NCI-H446 (cell line): ENCODE measurements at regions not wholly inside any gene's neighbourhood (a gene's known extent, or its start where the extent isn't known, plus 50 kb on each side); places are given as distances from the start of the nearest gene placed in this dataset.
"Not testable (repeated sequence)": the region's sequence is repeated elsewhere in the genome, so short reads cannot be mapped to it uniquely, and the experiment has no call there.

Experiments used
- DNase-seq, 2 experiments: peaks; one replicate each; lab custom pipeline; 2025; lab: John Stamatoyannopoulos, UW

DNA sequence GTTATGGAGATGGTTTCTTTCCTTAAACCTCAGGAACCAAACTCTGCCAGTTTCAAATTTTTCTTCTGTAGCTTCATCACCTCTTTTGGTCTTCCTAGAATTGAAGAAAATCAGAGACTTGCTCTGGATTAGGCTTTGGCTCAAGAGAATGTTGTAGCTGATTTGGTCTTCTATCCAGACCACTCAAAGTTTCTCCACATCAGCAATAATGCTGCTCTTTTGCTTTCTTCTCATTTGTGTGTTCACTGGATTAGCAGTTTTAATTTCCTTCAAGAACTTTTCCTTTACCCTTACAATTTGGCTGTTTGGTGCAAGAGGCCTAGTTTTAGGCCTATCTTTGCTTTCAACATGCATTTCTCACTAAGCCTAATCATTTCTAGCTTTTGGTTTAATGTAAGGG, 78.1 kb upstream of the PLCB4 start:
- DNase-seq, result no peak

- DNase-seq, result no peak
Measured at GRCh38 chr20:8994045-8994444, 74.8 kb upstream of the PLCB4 start.

DNA sequence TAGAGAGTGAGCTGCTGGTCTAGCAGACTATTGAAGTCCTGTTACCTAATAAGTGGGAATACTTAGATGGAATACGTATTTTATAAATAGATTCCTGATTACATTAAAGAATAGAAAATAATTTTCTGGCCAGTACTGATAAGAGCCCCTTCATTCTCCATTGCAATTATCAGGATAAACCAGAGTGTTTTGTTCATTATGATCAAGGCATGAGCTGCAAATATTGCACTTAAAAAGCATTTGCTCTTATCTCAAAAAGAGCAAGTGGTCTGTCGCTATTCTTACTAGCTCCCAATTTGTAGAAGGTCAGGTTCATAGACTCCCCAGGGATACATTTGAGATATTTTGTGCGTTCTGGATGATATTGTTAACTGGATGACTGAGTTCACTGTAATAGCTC, 73.1 kb upstream of the PLCB4 start:
- DNase-seq, result no peak

GRCh38 chr20:8996817-8997512, 71.9 kb upstream of the PLCB4 start:
- DNase-seq, result peak in 1 of 2 experiments; percentile 27

GRCh38 chr20:8997701-8998117, 71.2 kb upstream of the PLCB4 start:
- DNase-seq, result peak; percentile 15 to 43

GRCh38 chr20:9011121-9011520, 57.8 kb upstream of the PLCB4 start:
- no peak for DNase-seq

GRCh38 chr20:9015232-9015983, 53.5 kb upstream of the PLCB4 start:
- DNase-seq, result not testable (repeated sequence)

DNA sequence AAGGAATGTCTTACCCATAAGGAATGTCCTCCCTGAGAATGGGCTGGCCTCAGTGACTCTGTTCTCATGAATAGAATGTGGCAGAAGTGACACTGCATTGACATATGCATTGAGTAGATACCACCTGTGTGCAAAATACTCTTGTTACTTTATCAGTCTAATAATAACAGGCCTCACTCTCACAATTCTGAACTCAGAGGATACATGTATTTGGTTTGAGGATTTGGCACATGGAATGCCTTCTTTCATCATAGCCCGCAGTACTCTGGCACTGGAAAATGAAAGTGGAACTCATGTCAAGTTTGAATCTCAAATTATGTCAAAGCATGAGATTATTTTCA, 52.9 kb upstream of the PLCB4 start:
- no peak for DNase-seq

GRCh38 chr20:9018346-9018745, 50.5 kb upstream of the PLCB4 start:
- no peak for DNase-seq
